GM12875 (cell line): ENCODE measurements at regions not wholly inside any gene's neighbourhood (a gene's known extent, or its start where the extent isn't known, plus 50 kb on each side); places are given as distances from the start of the nearest gene placed in this dataset.
"Not testable (repeated sequence)": the region's sequence is repeated elsewhere in the genome, so short reads cannot be mapped to it uniquely, and the experiment has no call there.

Source experiments
- H3K4me3 ChIP-seq: one replicate; pipeline ENCODE4 v1.5.1; 2011; ENCODE audit warnings: low read depth, low read length, control low read depth
- CTCF ChIP-seq: IDR thresholded peaks from 2 replicates; pipeline ENCODE4 v1.5.1; 2011; ENCODE audit warnings: low read depth, mild to moderate bottlenecking, control low read depth, inconsistent platforms, low read length, moderate library complexity, borderline replicate concordance; ENCODE audit not compliant: insufficient read depth

- no peak overlapping the region for H3K4me3 ChIP-seq
- no peak for TF ChIP-seq CTCF
Observed at GRCh38 chr9:90478821-90479220, 163.8 kb downstream of the DIRAS2 start.

- no peak for TF ChIP-seq CTCF
- H3K4me3 ChIP-seq: no peak overlapping the region
Observed at GRCh38 chr9:90485028-90485427, 157.6 kb downstream of the DIRAS2 start.

- TF ChIP-seq CTCF: no peak
- no peak overlapping the region for H3K4me3 ChIP-seq
Observed at GRCh38 chr9:90489066-90489465, 153.6 kb downstream of the DIRAS2 start.

GRCh38 chr9:90499761-90500160 is 142.9 kb downstream of the DIRAS2 start:
- no peak overlapping the region for H3K4me3 ChIP-seq
- no peak for TF ChIP-seq CTCF

- TF ChIP-seq CTCF: no peak
- H3K4me3 ChIP-seq: no peak overlapping the region
Observed at GRCh38 chr9:90502134-90502533, 140.5 kb downstream of the DIRAS2 start.

GRCh38 chr9:90504486-90504885 is 138.1 kb downstream of the DIRAS2 start:
- no peak for TF ChIP-seq CTCF
- no peak overlapping the region for H3K4me3 ChIP-seq

- TF ChIP-seq CTCF: no peak
- H3K4me3 ChIP-seq: no peak overlapping the region
Observed at GRCh38 chr9:90505695-90506094, 136.9 kb downstream of the DIRAS2 start.

GRCh38 chr9:90506402-90506801 is 136.2 kb downstream of the DIRAS2 start:
- not testable (repeated sequence) for H3K4me3 ChIP-seq
